ENCODE measurements at regions not wholly inside any gene's neighbourhood (a gene's known extent, or its start where the extent isn't known, plus 50 kb on each side); places are given as distances from the start of the nearest gene placed in this dataset.

- no peak overlapping the region for H3K4me3 ChIP-seq (ENCODE audit: low read depth in 1 of 3, low read length in 3 of 3)
- no peaks in the 10 kb centered on the region for H3K36me3 ChIP-seq (ENCODE audit: control insufficient read depth in 3 of 3, insufficient read depth in 2 of 3, low read depth in 1 of 3, low read length in 3 of 3)
- no peaks in the 10 kb centered on the region for H3K27me3 ChIP-seq (ENCODE audit: control insufficient read depth in 3 of 3, insufficient read depth in 3 of 3, low read length in 3 of 3)
- DNase-seq (no peak), FAIRE-seq (no peak)
- WGBS, 3 donors = 51 to 72% (median 70%) methylated on average over 3 of the region's 3 CpGs
- H3K9me3 ChIP-seq (ENCODE audit: control insufficient read depth in 2 of 2, insufficient read depth in 1 of 2, low read depth in 1 of 2, low read length in 1 of 2) = no peaks in the 10 kb centered on the region
- H3K4me1 ChIP-seq (ENCODE audit: control insufficient read depth in 3 of 3, insufficient read depth in 2 of 3, low read depth in 1 of 3, low read length in 2 of 3) = no peaks in the 10 kb centered on the region
- H3K27ac ChIP-seq (ENCODE audit: low read depth in 1 of 3, low read length in 2 of 3) = no peak overlapping the region
Measured at GRCh38 chr7:54653905-54654304, 105.1 kb downstream of the SEC61G start.

GRCh38 chr7:54643064-54643463 is 100.9 kb downstream of the VSTM2A start:
- FAIRE-seq (no peak), DNase-seq (no peak)
- no peaks in the 10 kb centered on the region for H3K4me1 ChIP-seq (ENCODE audit: control insufficient read depth in 3 of 3, insufficient read depth in 2 of 3, low read depth in 1 of 3, low read length in 2 of 3)
- WGBS, 3 donors = 61 to 66% (median 65%) methylated on average over 6 of the region's 6 CpGs
- H3K27me3 ChIP-seq (ENCODE audit: control insufficient read depth in 3 of 3, insufficient read depth in 3 of 3, low read length in 3 of 3) = no peaks in the 10 kb centered on the region
- H3K9me3 ChIP-seq (ENCODE audit: control insufficient read depth in 2 of 2, insufficient read depth in 1 of 2, low read depth in 1 of 2, low read length in 1 of 2) = no peaks in the 10 kb centered on the region
- no peak overlapping the region for H3K4me3 ChIP-seq (ENCODE audit: low read depth in 1 of 3, low read length in 3 of 3)
- no peaks in the 10 kb centered on the region for H3K36me3 ChIP-seq (ENCODE audit: control insufficient read depth in 3 of 3, insufficient read depth in 2 of 3, low read depth in 1 of 3, low read length in 3 of 3)
- H3K27ac ChIP-seq (ENCODE audit: low read depth in 1 of 3, low read length in 2 of 3) = no peak overlapping the region

- FAIRE-seq (no peak), DNase-seq (no peak)
- no peaks in the 10 kb centered on the region for H3K27me3 ChIP-seq (ENCODE audit: control insufficient read depth in 3 of 3, insufficient read depth in 3 of 3, low read length in 3 of 3)
- H3K27ac ChIP-seq (ENCODE audit: low read depth in 1 of 3, low read length in 2 of 3) = no peak overlapping the region
- no peak overlapping the region for H3K4me3 ChIP-seq (ENCODE audit: low read depth in 1 of 3, low read length in 3 of 3)
- 64 to 67% (median 66%) methylated on average over 6 of the region's 6 CpGs for WGBS, 3 donors
- H3K4me1 ChIP-seq (ENCODE audit: control insufficient read depth in 3 of 3, insufficient read depth in 2 of 3, low read depth in 1 of 3, low read length in 2 of 3) = no peaks in the 10 kb centered on the region
- no peaks in the 10 kb centered on the region for H3K36me3 ChIP-seq (ENCODE audit: control insufficient read depth in 3 of 3, insufficient read depth in 2 of 3, low read depth in 1 of 3, low read length in 3 of 3)
- H3K9me3 ChIP-seq (ENCODE audit: control insufficient read depth in 2 of 2, insufficient read depth in 1 of 2, low read depth in 1 of 2, low read length in 1 of 2) = no peaks in the 10 kb centered on the region
Measured at GRCh38 chr7:54637712-54638396, 95.7 kb downstream of the VSTM2A start.

- no peaks in the 10 kb centered on the region for H3K27me3 ChIP-seq (ENCODE audit: control insufficient read depth in 3 of 3, insufficient read depth in 3 of 3, low read length in 3 of 3)
- H3K27ac ChIP-seq (ENCODE audit: low read depth in 1 of 3, low read length in 2 of 3) = no peak overlapping the region
- no peak for DNase-seq
- no peaks in the 10 kb centered on the region for H3K4me1 ChIP-seq (ENCODE audit: control insufficient read depth in 3 of 3, insufficient read depth in 2 of 3, low read depth in 1 of 3, low read length in 2 of 3)
- WGBS, 3 donors = 26 to 42% (median 36%) methylated on average over 4 of the region's 4 CpGs
- FAIRE-seq = no peak
- no peaks in the 10 kb centered on the region for H3K9me3 ChIP-seq (ENCODE audit: control insufficient read depth in 2 of 2, insufficient read depth in 1 of 2, low read depth in 1 of 2, low read length in 1 of 2)
- H3K4me3 ChIP-seq (ENCODE audit: low read depth in 1 of 3, low read length in 3 of 3) = no peak overlapping the region
- H3K36me3 ChIP-seq (ENCODE audit: control insufficient read depth in 3 of 3, insufficient read depth in 2 of 3, low read depth in 1 of 3, low read length in 3 of 3) = no peaks in the 10 kb centered on the region
Measured at GRCh38 chr7:54632696-54633095, 90.5 kb downstream of the VSTM2A start.

GRCh38 chr7:54629771-54630170 is 87.6 kb downstream of the VSTM2A start:
- no peaks in the 10 kb centered on the region for H3K27me3 ChIP-seq (ENCODE audit: control insufficient read depth in 3 of 3, insufficient read depth in 3 of 3, low read length in 3 of 3)
- DNase-seq = no peak
- H3K9me3 ChIP-seq (ENCODE audit: control insufficient read depth in 2 of 2, insufficient read depth in 1 of 2, low read depth in 1 of 2, low read length in 1 of 2) = no peaks in the 10 kb centered on the region
- WGBS, 3 donors = 67 to 72% (median 67%) methylated on average over 4 of the region's 4 CpGs
- no peaks in the 10 kb centered on the region for H3K4me1 ChIP-seq (ENCODE audit: control insufficient read depth in 3 of 3, insufficient read depth in 2 of 3, low read depth in 1 of 3, low read length in 2 of 3)
- H3K27ac ChIP-seq (ENCODE audit: low read depth in 1 of 3, low read length in 2 of 3) = no peak overlapping the region
- no peak for FAIRE-seq
- H3K4me3 ChIP-seq (ENCODE audit: low read depth in 1 of 3, low read length in 3 of 3) = no peak overlapping the region
- no peaks in the 10 kb centered on the region for H3K36me3 ChIP-seq (ENCODE audit: control insufficient read depth in 3 of 3, insufficient read depth in 2 of 3, low read depth in 1 of 3, low read length in 3 of 3)

- Histone ChIP-seq H3K9me3 (ENCODE audit: control insufficient read depth in 2 of 2, insufficient read depth in 1 of 2, low read depth in 1 of 2, low read length in 1 of 2) (peaks cover 0 to 4% of the 10 kb centered on the region in 2 donors), H3K36me3 (ENCODE audit: control insufficient read depth in 3 of 3, insufficient read depth in 2 of 3, low read depth in 1 of 3, low read length in 3 of 3) (no peaks in the 10 kb centered on the region), H3K27ac (ENCODE audit: low read depth in 1 of 3, low read length in 2 of 3) (no peak overlapping the region), H3K27me3 (ENCODE audit: control insufficient read depth in 3 of 3, insufficient read depth in 3 of 3, low read length in 3 of 3) (no peaks in the 10 kb centered on the region), H3K4me3 (ENCODE audit: low read depth in 1 of 3, low read length in 3 of 3) (no peak overlapping the region), H3K4me1 (ENCODE audit: control insufficient read depth in 3 of 3, insufficient read depth in 2 of 3, low read depth in 1 of 3, low read length in 2 of 3) (no peaks in the 10 kb centered on the region)
- DNase-seq = no peak
- FAIRE-seq = no peak
- WGBS, 3 donors = 78 to 81% (median 79%) methylated on average over 3 of the region's 3 CpGs
Measured at GRCh38 chr7:54622696-54623309, 80.6 kb downstream of the VSTM2A start.

All from small intestine (tissue), 7 donors.